ENCODE measurements at regions not wholly inside any gene's neighbourhood (a gene's known extent, or its start where the extent isn't known, plus 50 kb on each side); places are given as distances from the start of the nearest gene placed in this dataset.

DNA sequence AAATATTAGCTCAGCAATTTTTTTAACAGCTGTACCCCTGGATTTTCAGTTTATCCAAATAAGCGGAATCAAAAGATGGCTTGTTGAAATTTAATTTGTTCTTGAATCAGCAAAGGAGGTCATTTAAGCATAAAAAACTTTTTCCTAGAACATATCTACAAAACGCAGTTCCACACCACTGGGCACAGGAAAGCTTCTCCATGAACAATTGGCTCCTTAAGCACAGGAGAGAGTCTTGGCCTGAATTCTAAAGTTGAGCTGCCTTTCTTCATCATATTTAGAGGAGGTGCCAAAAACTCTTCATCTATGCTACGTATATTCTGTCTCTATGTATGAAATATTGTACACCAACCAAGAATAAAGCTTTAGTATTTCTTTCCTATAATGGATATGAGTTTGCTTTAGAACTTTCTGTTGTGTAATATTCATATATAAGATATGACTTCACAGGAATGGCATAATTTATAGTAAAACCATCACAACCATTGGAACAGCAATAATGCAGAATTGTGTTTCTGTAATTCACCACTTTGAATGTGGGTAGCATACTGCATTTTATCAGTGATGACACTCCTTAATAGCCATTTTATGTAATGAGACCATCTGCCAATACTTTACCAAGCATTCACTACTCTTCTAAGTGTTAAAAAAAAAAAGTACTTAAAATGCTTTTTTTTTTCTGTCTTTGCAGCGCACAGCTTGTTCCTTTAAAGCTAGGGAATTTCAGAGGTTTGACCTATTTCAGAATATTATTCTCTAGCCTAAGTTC lies 263.7 kb downstream of the SLITRK6 start:
- no peak for DNase-seq

GRCh38 chr13:85533911-85534310 lies 265.3 kb downstream of the SLITRK6 start:
- DNase-seq: no peak

DNA sequence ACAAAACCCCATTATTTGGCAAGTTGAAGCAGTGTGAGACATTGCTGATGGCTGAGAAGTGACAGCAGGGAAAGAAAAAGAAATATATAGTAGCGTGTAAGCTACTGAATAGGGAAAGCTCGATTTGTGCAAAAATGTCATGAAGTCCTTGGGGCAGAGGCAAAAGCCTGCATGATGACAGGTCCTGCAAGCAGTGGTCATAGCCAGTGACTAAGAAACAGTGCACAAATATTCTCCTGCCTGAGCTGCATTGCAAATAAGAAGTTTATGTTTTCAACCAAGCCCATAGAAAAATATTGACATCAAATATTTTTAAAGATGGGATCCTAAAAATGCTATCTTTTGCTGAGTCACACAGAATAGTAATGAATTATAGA lies 270.0 kb downstream of the SLITRK6 start:
- no peak for DNase-seq

DNA sequence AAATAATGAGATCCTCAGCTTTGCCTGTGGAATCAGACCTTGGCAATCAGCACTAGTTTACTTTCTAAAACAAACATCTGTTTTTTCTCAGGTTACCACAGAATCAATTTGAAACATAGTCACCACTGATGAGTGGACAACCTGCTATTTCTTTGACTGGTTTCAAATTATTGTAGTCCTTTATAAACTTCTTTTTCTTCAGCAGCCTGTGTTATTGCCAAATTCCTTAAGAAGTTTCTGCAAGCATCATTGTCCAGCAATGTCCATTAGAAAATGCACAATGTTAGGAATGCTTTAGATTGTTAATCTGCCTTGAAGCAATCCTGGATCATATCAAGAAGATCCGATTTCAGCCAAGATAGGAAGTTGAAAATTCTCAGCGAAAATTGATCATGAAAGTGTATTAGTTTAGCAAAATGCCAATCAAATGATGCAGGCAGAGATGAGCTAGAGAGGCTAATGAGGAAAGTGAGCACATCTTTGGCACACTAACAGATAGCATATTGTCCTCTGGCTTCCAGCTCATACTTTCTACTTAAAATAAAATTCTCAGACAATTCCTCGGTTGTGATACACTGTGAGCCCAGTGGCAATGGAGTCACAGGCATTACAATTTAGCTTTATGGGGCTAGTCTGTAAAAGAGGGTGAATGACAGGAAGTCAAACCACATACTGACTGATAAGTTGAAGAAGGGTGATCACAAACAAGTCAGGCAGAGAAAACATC lies 270.6 kb downstream of the SLITRK6 start:
- DNase-seq: no peak

GRCh38 chr13:85527316-85527715 lies 271.9 kb downstream of the SLITRK6 start:
- DNase-seq: no peak

DNA sequence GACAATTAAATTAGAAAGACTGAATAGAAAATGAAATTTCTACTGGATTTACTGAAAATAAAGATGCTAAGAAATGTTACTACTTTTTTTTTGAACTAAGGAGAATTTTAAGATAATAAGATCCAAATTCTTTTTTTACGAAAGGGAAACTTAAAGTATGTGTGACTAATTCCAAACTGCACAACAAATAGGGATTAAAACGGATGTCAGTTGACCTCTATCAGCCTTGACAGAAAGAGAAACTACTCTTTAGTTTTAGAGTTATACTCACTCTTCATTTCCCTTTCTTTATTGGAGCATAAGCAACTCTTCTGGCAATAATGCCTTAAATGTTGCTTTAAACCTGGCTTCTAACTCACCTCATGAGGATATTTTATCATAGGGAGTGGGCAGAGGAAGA lies 273.8 kb downstream of the SLITRK6 start:
- no peak for DNase-seq

GRCh38 chr13:85521657-85522056 lies 277.6 kb downstream of the SLITRK6 start:
- peak; percentile 90 for DNase-seq

GRCh38 chr13:85520445-85520844 lies 278.8 kb downstream of the SLITRK6 start:
- no peak for DNase-seq

- DNase-seq: no peak
Measured at GRCh38 chr13:85519363-85519762, 279.9 kb downstream of the SLITRK6 start.

DNA sequence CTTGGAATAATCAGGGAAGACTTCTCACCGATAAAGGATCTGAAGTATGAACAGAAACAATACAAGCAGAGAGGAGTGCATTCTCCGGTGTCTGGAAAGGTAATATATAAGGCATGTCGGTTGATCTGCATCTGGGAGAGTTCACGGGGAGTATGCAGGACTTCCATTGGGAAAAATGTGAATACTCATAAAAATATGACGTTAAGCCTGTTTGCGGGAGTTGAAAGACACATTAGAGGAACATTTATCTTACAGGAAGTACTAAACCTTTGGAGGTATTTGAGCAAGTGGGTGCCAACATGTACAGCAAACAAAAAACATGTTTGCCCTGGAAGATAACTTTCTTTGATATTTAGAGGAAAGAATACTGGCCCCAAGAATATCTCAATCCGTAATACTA lies 286.8 kb downstream of the SLITRK6 start:
- DNase-seq: no peak

DNA sequence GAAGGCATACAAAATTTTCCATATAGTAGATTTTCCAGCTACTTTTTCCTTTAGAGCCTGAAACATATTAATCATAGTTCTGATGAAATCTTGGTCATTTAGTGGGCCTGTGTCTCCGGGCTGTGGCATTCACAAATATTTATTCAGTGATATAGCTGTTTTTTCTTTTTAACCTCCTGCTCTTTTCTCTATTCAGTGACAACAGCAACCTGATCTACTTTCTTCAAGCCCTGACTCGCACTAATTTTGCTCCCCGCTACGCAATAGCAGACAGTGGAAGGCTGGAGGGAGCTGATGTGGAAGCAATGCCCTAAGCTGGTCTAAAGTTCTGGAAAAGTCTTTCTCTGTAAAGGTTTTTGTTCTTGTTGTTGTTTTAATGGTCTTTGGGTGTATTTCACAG lies 289.7 kb downstream of the SLITRK6 start:
- DNase-seq: no peak

DNA sequence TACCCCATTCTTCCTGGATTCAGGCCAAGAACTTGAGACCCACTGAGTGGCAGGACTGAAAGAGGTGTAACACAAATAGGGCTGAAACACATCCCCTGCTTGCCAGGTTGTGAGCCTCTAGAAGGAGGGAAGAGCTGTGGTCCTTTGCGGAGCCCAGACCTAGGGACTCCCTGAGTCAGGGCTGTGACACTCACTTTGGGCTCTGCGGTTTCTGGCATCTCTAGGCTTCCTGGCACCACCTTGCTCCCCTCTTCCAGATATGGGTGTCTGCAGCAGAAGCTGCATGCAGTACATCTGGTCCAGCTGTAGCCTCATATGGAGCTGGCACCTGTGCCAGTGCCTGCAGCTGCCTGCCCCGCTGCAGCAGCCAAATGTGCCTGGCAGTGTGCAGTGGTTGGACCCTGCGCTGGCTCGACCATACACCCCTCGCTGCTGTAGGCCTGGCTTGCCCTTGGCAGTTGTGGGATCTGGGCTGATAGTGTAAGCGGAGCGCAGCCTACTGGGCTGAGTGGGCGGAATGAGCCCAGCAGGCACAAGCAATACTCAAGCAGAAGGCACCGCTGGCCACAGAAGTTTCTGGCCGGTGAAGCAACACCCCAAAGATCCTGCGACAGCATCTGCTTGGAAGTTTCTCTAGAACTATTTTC lies 290.4 kb downstream of the SLITRK6 start:
- DNase-seq: no peak

DNA sequence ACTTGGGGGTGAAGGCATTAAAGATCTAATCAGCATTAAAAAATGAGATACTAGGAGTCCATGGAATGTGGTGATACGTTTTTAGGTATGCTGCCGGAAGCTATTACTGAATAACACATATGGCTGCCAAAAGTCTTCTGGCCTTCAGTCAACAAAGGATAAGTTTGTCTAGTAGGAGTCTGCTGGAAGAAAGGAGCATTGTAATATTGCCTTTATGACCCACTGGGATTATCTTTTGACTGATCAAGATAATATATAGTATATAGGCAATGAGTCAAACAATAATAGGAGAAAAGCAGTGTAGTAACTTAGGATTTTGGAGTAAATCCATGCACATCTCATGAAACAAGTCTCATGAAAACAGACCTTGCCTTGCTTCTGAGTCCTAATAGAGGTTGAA lies 295.4 kb downstream of the SLITRK6 start:
- DNase-seq: no peak

GRCh38 chr13:85501616-85502015 lies 297.6 kb downstream of the SLITRK6 start:
- no peak for DNase-seq

- DNase-seq: no peak
Measured at GRCh38 chr13:85500696-85501256, 298.4 kb downstream of the SLITRK6 start.

DNA sequence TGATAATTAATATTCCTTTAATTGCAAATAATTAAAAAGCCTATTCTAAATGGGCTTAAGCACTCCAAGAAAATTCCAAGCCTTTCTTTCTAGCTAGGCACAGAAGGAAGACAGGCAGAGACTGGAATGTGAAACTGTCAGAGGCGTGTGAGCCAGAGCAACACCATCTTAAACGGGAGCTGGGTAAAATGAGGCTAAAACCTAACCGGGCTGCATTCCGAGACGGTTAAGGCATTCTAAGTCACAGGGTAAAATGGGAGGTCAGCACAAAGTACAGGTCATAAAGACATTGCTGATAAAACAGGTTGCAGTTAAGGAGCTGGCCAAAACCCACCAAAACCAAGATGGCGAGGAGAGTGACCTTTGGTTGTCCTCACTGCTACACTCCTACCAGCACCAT lies 300.4 kb downstream of the SLITRK6 start:
- DNase-seq: no peak

DNA sequence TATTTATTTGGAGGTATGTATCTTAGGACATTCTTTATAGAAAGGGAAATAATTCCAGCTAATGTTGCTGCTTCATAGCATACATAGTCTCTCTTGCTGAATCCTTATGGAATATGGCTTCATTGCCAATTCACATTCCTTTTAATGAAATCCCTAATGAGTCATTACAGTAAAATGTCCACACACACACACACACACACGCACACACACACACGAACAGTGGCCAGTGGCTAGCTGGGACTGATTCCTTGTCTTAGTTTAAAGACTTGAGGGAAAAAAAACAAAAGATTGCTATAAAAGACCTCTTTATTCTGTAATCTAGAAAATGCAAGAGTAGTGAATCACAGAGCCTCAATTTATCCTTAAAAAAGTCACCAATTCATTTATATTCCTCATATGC lies 301.6 kb downstream of the SLITRK6 start:
- no peak for DNase-seq

GRCh38 chr13:85492283-85492682 lies 306.9 kb downstream of the SLITRK6 start:
- no peak for DNase-seq

GRCh38 chr13:85486663-85487062 lies 312.6 kb downstream of the SLITRK6 start:
- DNase-seq: no peak

- no peak for DNase-seq
Measured at GRCh38 chr13:85473144-85473543, 326.1 kb downstream of the SLITRK6 start.

- no peak for DNase-seq
Measured at GRCh38 chr13:85469320-85469719, 329.9 kb downstream of the SLITRK6 start.

GRCh38 chr13:85462792-85463425 lies 336.3 kb downstream of the SLITRK6 start:
- DNase-seq: no peak

DNA sequence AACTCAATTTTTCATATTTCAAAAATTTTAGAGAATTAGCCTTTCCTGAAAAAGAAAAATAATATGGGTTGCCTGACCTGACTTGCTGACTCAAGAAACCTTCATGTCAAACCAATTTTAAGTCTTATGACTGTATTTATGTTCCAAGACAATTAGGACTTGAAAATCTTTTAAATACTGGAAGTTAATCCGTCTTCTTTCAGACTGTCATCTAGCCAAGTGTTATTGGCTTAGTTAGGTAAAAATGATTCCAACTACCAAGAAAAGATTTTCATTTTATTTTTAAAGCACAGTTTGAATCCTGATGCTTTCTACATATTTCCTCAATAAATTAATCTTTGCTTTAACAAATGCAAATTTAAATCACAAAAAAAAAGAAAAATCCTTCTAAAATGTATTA lies 337.6 kb downstream of the SLITRK6 start:
- no peak for DNase-seq

Measured in NCI-H1436 (cell line).